ENCODE measurements at regions not wholly inside any gene's neighbourhood (a gene's known extent, or its start where the extent isn't known, plus 50 kb on each side); places are given as distances from the start of the nearest gene placed in this dataset.

GRCh38 chr16:86363836-86364618, 146.3 kb upstream of the FOXF1 start:
- no peak for TF ChIP-seq CTCF (IDR thresholded peaks at IDR 0.05; ENCODE audit: control insufficient read depth, extremely low read depth, insufficient read depth)
- DNase-seq (ENCODE audit: low read depth): no peak
- H3K4me3 ChIP-seq (ENCODE audit: low read depth, low read length): no peak overlapping the region

DNA sequence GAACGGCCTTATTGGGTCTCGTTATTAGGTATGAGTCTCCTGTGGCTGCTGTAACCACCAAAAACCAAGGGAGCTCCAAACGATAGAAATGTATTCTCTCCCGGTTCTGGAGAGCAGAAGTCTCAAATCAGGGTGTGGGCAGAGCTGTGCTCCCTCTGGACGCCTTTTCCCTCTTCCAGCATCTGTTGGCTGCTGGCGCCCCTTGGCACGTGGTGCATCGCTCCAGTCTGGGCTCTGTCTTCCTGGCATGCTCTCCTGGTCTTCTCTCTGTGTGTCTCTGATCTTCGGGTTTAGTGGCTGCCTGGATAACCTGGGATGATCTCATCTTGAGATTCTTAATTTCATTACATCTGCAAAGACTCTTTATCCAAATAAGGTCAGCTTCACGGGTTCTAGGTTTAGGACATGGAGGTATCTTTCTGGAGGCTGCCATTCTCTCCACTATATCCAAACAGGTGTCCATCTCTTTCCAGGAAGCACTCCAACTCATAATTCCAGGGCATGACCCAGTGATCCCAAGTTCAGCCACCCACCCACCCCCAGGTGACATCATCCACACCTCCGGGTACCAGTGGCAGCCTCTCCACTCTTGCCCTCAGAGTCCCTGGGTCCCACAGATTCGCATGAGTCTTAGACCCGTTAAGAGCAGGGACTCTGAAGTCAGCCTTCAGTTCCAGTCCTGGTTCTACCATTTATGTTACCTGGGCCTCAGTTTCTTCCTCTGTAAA, 145.5 kb upstream of the FOXF1 start:
- no peak for TF ChIP-seq CTCF (IDR thresholded peaks at IDR 0.05; ENCODE audit: control insufficient read depth, extremely low read depth, insufficient read depth)
- DNase-seq (ENCODE audit: low read depth): no peak
- H3K4me3 ChIP-seq (ENCODE audit: low read depth, low read length): no peak overlapping the region

DNA sequence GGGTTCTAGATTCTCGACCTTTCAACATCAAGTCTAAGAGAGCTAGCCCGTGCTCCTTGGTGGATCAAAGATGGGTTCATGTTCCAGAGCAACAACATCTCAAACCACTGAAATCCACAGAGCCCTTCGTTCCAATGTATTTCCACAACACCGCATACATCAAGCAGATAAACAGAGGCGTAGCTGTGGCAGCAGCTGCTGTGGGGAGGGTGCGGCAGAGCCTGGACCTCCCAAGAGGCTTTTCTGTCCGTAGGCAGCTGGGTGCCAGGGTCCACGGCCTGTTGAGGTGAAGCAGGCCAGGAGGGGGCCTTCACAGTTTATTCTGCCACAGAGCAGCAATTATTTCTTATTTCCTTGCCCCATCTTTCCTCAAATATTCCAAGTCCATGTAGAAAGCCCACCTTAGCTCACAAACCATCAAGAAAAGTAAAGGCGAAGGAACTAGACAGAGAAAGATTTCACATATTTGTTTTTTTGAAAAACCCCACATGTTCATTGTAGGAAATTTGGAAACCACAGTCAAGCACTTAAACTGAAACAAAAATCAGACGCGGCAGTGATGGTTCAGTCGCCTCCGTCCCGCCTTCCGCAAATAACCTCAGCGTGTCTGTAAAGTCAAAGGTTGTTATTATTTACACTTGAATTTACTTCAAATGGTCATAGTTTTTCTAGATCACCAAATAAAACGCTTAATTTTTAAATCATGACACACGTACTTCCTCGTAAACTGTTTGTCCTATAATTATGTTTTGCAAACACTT, 144.6 kb upstream of the FOXF1 start:
- no peak for DNase-seq (ENCODE audit: low read depth)
- H3K4me3 ChIP-seq (ENCODE audit: low read depth, low read length): no peak overlapping the region
- no peak for TF ChIP-seq CTCF (IDR thresholded peaks at IDR 0.05; ENCODE audit: control insufficient read depth, extremely low read depth, insufficient read depth)

DNA sequence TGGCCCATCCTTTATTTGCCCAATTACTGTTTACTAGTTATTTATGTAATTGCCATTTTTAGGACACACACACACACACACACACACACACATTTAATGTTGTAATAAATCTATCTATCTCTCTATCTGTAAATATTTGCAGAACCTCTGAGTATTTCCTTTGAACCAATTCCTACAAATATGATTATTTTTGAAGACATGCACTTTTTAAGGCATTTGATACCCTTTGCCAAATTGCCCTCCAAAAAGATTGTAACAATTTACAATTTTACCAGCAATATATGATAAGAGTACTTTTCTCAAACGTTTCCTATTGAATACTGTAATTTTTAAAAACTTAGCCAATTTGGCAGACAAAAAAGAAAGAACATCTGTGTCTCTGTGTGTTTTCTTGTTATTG, 143.8 kb upstream of the FOXF1 start:
- H3K4me3 ChIP-seq (ENCODE audit: low read depth, low read length): no peak overlapping the region
- peak; percentile 11 for DNase-seq (ENCODE audit: low read depth)
- no peak for TF ChIP-seq CTCF (IDR thresholded peaks at IDR 0.05; ENCODE audit: control insufficient read depth, extremely low read depth, insufficient read depth)

DNA sequence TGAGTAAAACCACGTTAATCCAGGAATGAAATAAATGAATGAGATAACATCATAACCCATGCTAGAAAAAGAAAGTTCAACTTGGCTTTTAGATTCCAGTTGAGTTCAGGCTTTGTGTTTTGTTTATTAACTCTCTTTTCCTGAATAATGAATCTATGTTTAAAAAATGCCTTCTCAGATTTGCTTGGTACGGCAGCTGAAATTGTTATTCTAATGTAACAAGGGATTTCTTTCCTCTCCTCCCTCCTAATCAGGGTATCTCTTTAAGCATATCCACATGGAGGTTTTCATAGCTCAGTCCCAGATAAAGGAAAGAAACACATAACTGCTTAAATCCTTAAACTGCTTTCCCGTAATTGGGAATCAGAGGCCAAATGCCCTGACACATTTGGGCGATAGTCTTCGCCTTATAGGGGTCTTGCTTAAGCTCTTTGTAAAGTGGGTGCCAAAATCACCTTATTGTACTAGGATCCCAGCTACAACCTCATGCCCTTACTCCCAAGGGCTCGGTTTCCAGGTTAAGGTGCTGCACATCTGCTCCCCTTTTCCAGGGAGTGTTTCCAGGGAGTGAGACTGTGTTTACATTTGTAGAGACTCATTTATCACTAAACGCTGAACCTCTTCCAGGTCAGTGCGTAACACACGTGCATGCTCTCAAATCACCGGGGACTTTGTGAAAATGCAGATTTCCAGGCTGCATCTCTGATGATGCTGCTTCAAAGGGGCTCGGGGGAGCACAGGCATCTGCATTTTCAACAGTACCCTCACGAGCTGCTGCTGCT, 142.8 kb upstream of the FOXF1 start:
- H3K4me3 ChIP-seq (ENCODE audit: low read depth, low read length): no peak overlapping the region
- no peak for DNase-seq (ENCODE audit: low read depth)
- no peak for TF ChIP-seq CTCF (IDR thresholded peaks at IDR 0.05; ENCODE audit: control insufficient read depth, extremely low read depth, insufficient read depth)

DNA sequence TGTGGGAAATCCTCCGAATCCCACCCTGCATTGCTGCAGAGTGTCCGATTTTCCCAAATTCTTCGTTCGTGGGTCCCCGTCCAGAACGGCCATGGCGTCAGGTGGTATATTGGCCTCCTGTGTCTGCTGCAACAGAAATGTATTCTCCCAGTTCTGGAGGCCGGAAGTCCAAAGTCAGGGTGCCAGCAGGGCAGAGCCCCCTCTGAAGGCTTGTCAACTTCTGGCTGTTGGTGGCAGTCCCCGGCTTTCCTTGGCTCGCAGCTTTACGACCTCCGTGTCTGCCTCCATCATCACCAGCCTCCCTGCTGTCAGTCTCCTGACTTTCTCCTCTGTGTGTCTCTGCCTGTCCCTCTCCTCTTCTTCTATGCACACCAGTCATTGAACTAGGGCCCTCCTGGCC, 142.1 kb upstream of the FOXF1 start:
- no peak for TF ChIP-seq CTCF (IDR thresholded peaks at IDR 0.05; ENCODE audit: control insufficient read depth, extremely low read depth, insufficient read depth)
- no peak for DNase-seq (ENCODE audit: low read depth)

More for the DNA sequence above, 142.1 kb upstream of the FOXF1 start:
- H3K4me3 ChIP-seq (ENCODE audit: low read depth, low read length): no peak overlapping the region
